H9 (cell line): ENCODE measurements at regions not wholly inside any gene's neighbourhood (a gene's known extent, or its start where the extent isn't known, plus 50 kb on each side); places are given as distances from the start of the nearest gene placed in this dataset.

ENCODE experiments used
- DNase-seq: peaks from one replicate; pipeline ENCODE4 v3.0.0-alpha.2; 2017
- H2AFZ ChIP-seq: one replicate; pipeline ENCODE4 v1.6.1; 2013; ENCODE audit warnings: mild to moderate bottlenecking, low read length, control low read depth, moderate library complexity
- H2AK5ac ChIP-seq: 2 replicates; pipeline ENCODE4 v1.6.1; 2013; ENCODE audit warnings: low read length, control low read depth, mixed read lengths; ENCODE audit not compliant: insufficient read length
- H2BK120ac ChIP-seq: one replicate; pipeline ENCODE4 v1.6.1; 2013; ENCODE audit warnings: low read depth, mild to moderate bottlenecking, low read length, control low read depth, inconsistent platforms; ENCODE audit not compliant: poor library complexity, severe bottlenecking
- H2BK12ac ChIP-seq: 2 replicates; pipeline ENCODE4 v1.6.1; 2013; ENCODE audit warnings: low read length, control low read depth, mixed read lengths, low read depth; ENCODE audit not compliant: insufficient read length
- H2BK15ac ChIP-seq: 2 replicates; pipeline ENCODE4 v1.6.1; 2013; ENCODE audit warnings: low read depth, low read length, control low read depth
- H2BK20ac ChIP-seq: one replicate; pipeline ENCODE4 v1.6.1; 2013; ENCODE audit warnings: low read depth, mild to moderate bottlenecking, low read length, control low read depth, inconsistent platforms; ENCODE audit not compliant: poor library complexity, severe bottlenecking
- H2BK5ac ChIP-seq: 2 replicates; pipeline ENCODE4 v1.6.1; 2013; ENCODE audit warnings: low read length, control low read depth, mixed read lengths; ENCODE audit not compliant: insufficient read length
- H3K14ac ChIP-seq: 2 replicates; pipeline ENCODE4 v1.6.1; 2013; ENCODE audit warnings: low read length, control low read depth; ENCODE audit not compliant: insufficient read depth
- H3K18ac ChIP-seq: 2 replicates; pipeline ENCODE4 v1.6.1; 2013; ENCODE audit warnings: low read depth, mild to moderate bottlenecking, mixed read lengths, low read length, control low read depth; ENCODE audit not compliant: insufficient read length
- H3K23ac ChIP-seq: 2 replicates; pipeline ENCODE4 v1.6.1; 2013; ENCODE audit warnings: low read length, control low read depth, mixed read lengths, low read depth; ENCODE audit not compliant: insufficient read length
- H3K23me2 ChIP-seq: 2 replicates; pipeline ENCODE4 v1.6.1; 2013; ENCODE audit warnings: low read depth, mild to moderate bottlenecking, mixed read lengths, low read length, control low read depth; ENCODE audit not compliant: insufficient read length, poor library complexity, severe bottlenecking
- H3K27ac ChIP-seq: 2 replicates; pipeline ENCODE4 v1.5.1; 2013; ENCODE audit warnings: low read length, control low read depth, mixed read lengths, low read depth; ENCODE audit not compliant: insufficient read length
- H3K27me3 ChIP-seq: 2 replicates; pipeline ENCODE4 v1.6.1; 2013; ENCODE audit warnings: low read length, control low read depth, inconsistent platforms; ENCODE audit not compliant: insufficient read depth
- H3K4ac ChIP-seq: 2 replicates; pipeline ENCODE4 v1.6.1; 2013; ENCODE audit warnings: low read depth, mild to moderate bottlenecking, control low read depth, inconsistent platforms, low read length, moderate library complexity
- H3K4me1 ChIP-seq: 2 replicates; pipeline ENCODE4 v1.6.1; 2013; ENCODE audit warnings: low read length, control low read depth, inconsistent platforms; ENCODE audit not compliant: insufficient read depth
- H3K4me2 ChIP-seq: 2 replicates; pipeline ENCODE4 v1.6.1; 2013; ENCODE audit warnings: low read length, control low read depth, mixed read lengths; ENCODE audit not compliant: insufficient read length, insufficient read depth
- H3K56ac ChIP-seq: 2 replicates; pipeline ENCODE4 v1.6.1; 2013; ENCODE audit warnings: low read depth, mild to moderate bottlenecking, mixed read lengths, low read length, control low read depth; ENCODE audit not compliant: insufficient read length
- H3K79me1 ChIP-seq: 2 replicates; pipeline ENCODE4 v1.6.1; 2013; ENCODE audit warnings: low read depth, mild to moderate bottlenecking, moderate library complexity, low read length, control low read depth, inconsistent platforms; ENCODE audit not compliant: insufficient read depth, poor library complexity, severe bottlenecking
- H3K79me2 ChIP-seq: 2 replicates; pipeline ENCODE4 v1.6.1; 2013; ENCODE audit warnings: low read length, control low read depth, inconsistent platforms; ENCODE audit not compliant: insufficient read depth
- H3K9ac ChIP-seq: 2 replicates; pipeline ENCODE4 v1.6.1; 2013; ENCODE audit warnings: low read length, control low read depth, mixed read lengths; ENCODE audit not compliant: insufficient read length; ENCODE audit errors: extremely low read depth
- H3K9me3 ChIP-seq: one replicate; pipeline ENCODE4 v1.6.1; 2013; ENCODE audit warnings: low read depth, low read length, inconsistent platforms; ENCODE audit not compliant: control insufficient read depth
- H3T11ph ChIP-seq: one replicate; pipeline ENCODE4 v1.6.1; 2013; ENCODE audit warnings: mild to moderate bottlenecking, low read length, control low read depth, inconsistent platforms
- H4K20me1 ChIP-seq: one replicate; pipeline ENCODE4 v1.6.1; 2013; ENCODE audit not compliant: control insufficient read depth, insufficient read length, insufficient read depth
- H4K5ac ChIP-seq: 2 replicates; pipeline ENCODE4 v1.6.1; 2013; ENCODE audit warnings: low read depth, mild to moderate bottlenecking, mixed read lengths, low read length, control low read depth; ENCODE audit not compliant: insufficient read length
- H4K8ac ChIP-seq: replicated peaks from 2 replicates; pipeline ENCODE4 v1.6.1; 2013; ENCODE audit warnings: low read length, control low read depth, mixed read lengths, low read depth; ENCODE audit not compliant: insufficient read length
- H4K91ac ChIP-seq: 2 replicates; pipeline ENCODE4 v1.6.1; 2013; ENCODE audit warnings: low read depth, mild to moderate bottlenecking, moderate library complexity, mixed read lengths, low read length, control low read depth; ENCODE audit not compliant: insufficient read length
- H3K27ac Mint-ChIP-seq, 3 experiments: 2 replicates in 2 of 3; 3 replicates in 1 of 3; pipeline ENCODE4 v1.8.0; 2020 to 2021; ENCODE audit warnings: mixed read lengths in 3 of 3, mild to moderate bottlenecking in 1 of 3, moderate library complexity in 1 of 3
- H3K27me3 Mint-ChIP-seq: 2 replicates; pipeline ENCODE4 v1.8.0; 2021; ENCODE audit warnings: low read depth, mild to moderate bottlenecking, moderate library complexity, mixed read lengths
- H3K36me3 Mint-ChIP-seq, 3 experiments: 2 replicates in 2 of 3; 3 replicates in 1 of 3; pipeline ENCODE4 v1.8.0; 2020 to 2021; ENCODE audit warnings: low read depth in 3 of 3, mixed read lengths in 3 of 3; ENCODE audit not compliant: insufficient read depth in 1 of 3
- H3K4me1 Mint-ChIP-seq, 2 experiments: 2 replicates each; pipeline ENCODE4 v1.8.0; 2020; ENCODE audit warnings: mixed read lengths in 2 of 2
- H3K4me3 Mint-ChIP-seq, 2 experiments: 2 replicates in 1 of 2; 3 replicates in 1 of 2; pipeline ENCODE4 v1.8.0; 2020 to 2021; ENCODE audit warnings: mild to moderate bottlenecking in 2 of 2, mixed read lengths in 2 of 2, moderate library complexity in 1 of 2
- H3K9me3 Mint-ChIP-seq, 2 experiments: 2 replicates in 1 of 2; 3 replicates in 1 of 2; pipeline ENCODE4 v1.8.0; 2020; ENCODE audit warnings: mild to moderate bottlenecking in 2 of 2, mixed read lengths in 2 of 2, moderate library complexity in 1 of 2
- CTCF ChIP-seq: fragments of 200-600 bp; sonication (generic); conservative IDR thresholded peaks from 3 replicates; pipeline ENCODE4 v1.8.0; 2021; ENCODE audit warnings: antibody characterized with exemption, mild to moderate bottlenecking
- WGBS: extraction: QIAGEN DNeasy Blood & Tissue Kit; methylation state at CpG from one replicate; pipeline ENCODE4 v1.1.7; 2013; ENCODE audit warnings: missing lambda C conversion rate, low lambda C conversion rate, mixed read lengths; ENCODE audit not compliant: insufficient read length; ENCODE audit errors: extremely low coverage; 5-methylcytosine and 5-hydroxymethylcytosine counted together

- Histone ChIP-seq H2BK20ac (no peak overlapping the region), H3K14ac (no peak overlapping the region), H3K18ac (no peak overlapping the region), H3T11ph (no peak overlapping the region), H3K79me2 (no peaks in the 10 kb centered on the region), H3K9ac (no peak overlapping the region), H3K4me1 (peaks cover 3% of the 10 kb centered on the region; the same call in 1 of the 2 replicates), H2AK5ac (no peak overlapping the region), H2BK120ac (no peak overlapping the region), H2BK5ac (no peak overlapping the region), H3K23ac (no peak overlapping the region), H3K56ac (no peak overlapping the region), H3K79me1 (no peaks in the 10 kb centered on the region), H3K27me3 (no peaks in the 10 kb centered on the region), H3K23me2 (no peaks in the 10 kb centered on the region), H4K8ac (no peak overlapping the region), H2BK12ac (no peak overlapping the region), H3K4me2 (no peak overlapping the region), H4K20me1 (no peaks in the 10 kb centered on the region), H4K5ac (no peak overlapping the region), H2BK15ac (no peak overlapping the region), H3K9me3 (no peaks in the 10 kb centered on the region), H3K27ac (no peak overlapping the region), H3K4ac (no peak overlapping the region), H2AFZ (no peak overlapping the region), H4K91ac (no peak overlapping the region)
- TF ChIP-seq CTCF, result no peak
- H3K27me3 Mint-ChIP-seq, result no peaks in the 10 kb centered on the region
- no peak for DNase-seq
- 0 out of 7 replicates have a peak overlapping the region, but pooled peaks of 1 of the 3 experiments have one; percentile 25 for H3K27ac Mint-ChIP-seq
- H3K9me3 Mint-ChIP-seq, result no peaks in the 10 kb centered on the region
- no peak overlapping the region for H3K4me3 Mint-ChIP-seq
- no peaks in the 10 kb centered on the region for H3K36me3 Mint-ChIP-seq
- peaks cover 50 to 55% of the 10 kb centered on the region in 2 experiments for H3K4me1 Mint-ChIP-seq
- no CpG with 5 or more reads among the region's 6 CpGs for WGBS
Observed at GRCh38 chr1:115925467-115925866, 50.8 kb upstream of the SLC22A15 start.
